ENCODE measurements at regions not wholly inside any gene's neighbourhood (a gene's known extent, or its start where the extent isn't known, plus 50 kb on each side); places are given as distances from the start of the nearest gene placed in this dataset.

DNA sequence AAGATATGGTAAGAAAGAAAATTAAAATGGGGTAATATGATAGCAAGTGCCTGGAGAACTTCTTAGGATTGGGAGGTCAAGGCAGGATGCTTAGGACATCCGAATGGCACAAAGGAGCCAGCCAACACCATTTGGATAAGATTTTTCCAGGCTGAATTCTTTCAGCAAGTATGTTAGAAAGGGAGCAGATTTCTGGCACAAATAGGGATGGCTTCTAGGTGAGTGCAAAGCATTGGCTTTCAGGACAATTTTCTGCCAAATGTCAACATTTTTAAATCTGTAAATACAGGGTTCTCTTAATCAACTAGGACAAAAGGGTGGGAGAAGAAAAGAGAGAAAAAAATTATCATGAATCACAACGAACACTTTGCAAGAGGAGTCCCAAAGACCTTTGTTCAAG lies 409.1 kb downstream of the GPAM start:
- no peak for DNase-seq (ENCODE audit: low read depth, low spot score)
- H3K27me3 ChIP-seq (replicated peaks in 1 of 2; ENCODE audit: control insufficient read depth in 2 of 2, insufficient read depth in 2 of 2, low read length in 1 of 2): no peaks in the 10 kb centered on the region
- CTCF ChIA-PET: no interaction called here
- no TSS peak for BruUV-seq (replicated peaks)
- intact Hi-C loops (cut with micrococcal nuclease; ENCODE audit: unreplicated experiment) (no loop called here), in situ Hi-C loops (cut with MboI) (no loop called here)
- no peak overlapping the region for H3K9ac ChIP-seq (ENCODE audit: control insufficient read depth, insufficient read depth, low read length)
- H3K9me3 ChIP-seq (replicated peaks; ENCODE audit: control insufficient read depth, insufficient read depth, low read length): no peaks in the 10 kb centered on the region
- no peak overlapping the region for H3K4me3 ChIP-seq
- H3K36me3 ChIP-seq (ENCODE audit: control insufficient read depth in 2 of 2, insufficient read depth in 2 of 2, low read length in 1 of 2): no peaks in the 10 kb centered on the region
- FAIRE-seq: no peak
- POLR2A ChIA-PET: no interaction called here
- no peak for TF ChIP-seq RBBP5 (conservative IDR thresholded peaks at IDR 0.05)
- TF ChIP-seq EGR1 (IDR thresholded peaks at IDR 0.05; ENCODE audit: borderline replicate concordance in 1 of 2, low read depth in 2 of 2, low read length in 2 of 2): no peak
- TF ChIP-seq RELB (IDR thresholded peaks at IDR 0.05; ENCODE audit: low read depth): no peak
- TF ChIP-seq RELA (IDR thresholded peaks at IDR 0.05; ENCODE audit: borderline replicate concordance, partially characterized antibody): no peak
- no peak for TF ChIP-seq TCF7 (IDR thresholded peaks at IDR 0.05; ENCODE audit: borderline replicate concordance)
- TF ChIP-seq SP1 (IDR thresholded peaks at IDR 0.05; ENCODE audit: low read depth, low read length): no peak
- TF ChIP-seq NRF1 (conservative IDR thresholded peaks at IDR 0.05; ENCODE audit: low read depth, low read length): no peak
- TF ChIP-seq GATAD2B (conservative IDR thresholded peaks at IDR 0.05; ENCODE audit: low read depth): no peak
- TF ChIP-seq CBFB (IDR thresholded peaks at IDR 0.05; ENCODE audit: low read depth): no peak
- TF ChIP-seq KDM1A (IDR thresholded peaks at IDR 0.05; ENCODE audit: borderline replicate concordance): no peak
- no peak for TF ChIP-seq POLR2A (IDR thresholded peaks at IDR 0.05; ENCODE audit: low read depth, low read length)
- TF ChIP-seq ZBTB11 (CRISPR knock-in tag; IDR thresholded peaks at IDR 0.05): no peak
- H3K27ac ChIP-seq (ENCODE audit: control insufficient read depth, insufficient read depth): no peak overlapping the region
- no peaks in the 10 kb centered on the region for H3K4me1 ChIP-seq (ENCODE audit: control insufficient read depth, insufficient read depth, low read length)
- RAD21 ChIA-PET (ENCODE audit: unreplicated experiment): no interaction called here
- no peaks in the 10 kb centered on the region for H4K20me1 ChIP-seq (ENCODE audit: control insufficient read depth, insufficient read depth)
- H3K79me2 ChIP-seq (ENCODE audit: control insufficient read depth, insufficient read depth, low read length): no peaks in the 10 kb centered on the region
- SMC1A ChIA-PET (ENCODE audit: uncharacterized antibody, unreplicated experiment): no interaction called here
- H3K4me2 ChIP-seq (ENCODE audit: control insufficient read depth, insufficient read depth): no peak overlapping the region
- 0% methylated on average over 2 of the region's 2 CpGs for WGBS (ENCODE audit: insufficient coverage, insufficient replicate concordance, low lambda C conversion rate, missing lambda C conversion rate)
- ATAC-seq: no peak
- H2AFZ ChIP-seq (ENCODE audit: control insufficient read depth, low read depth, low read length): no peak overlapping the region
